C4-2B (cell line): ENCODE measurements at regions not wholly inside any gene's neighbourhood (a gene's known extent, or its start where the extent isn't known, plus 50 kb on each side); places are given as distances from the start of the nearest gene placed in this dataset.

Experiments
- ZFX ChIP-seq: fragments of 450-650 bp; IDR thresholded peaks from 2 replicates; pipeline ENCODE4 v1.6.1; 2017
- TF ChIP-seq, protein P1 (sequence below): fragments of 450-650 bp; conservative IDR thresholded peaks from 2 replicates; pipeline ENCODE4 v1.5.1; 2017; ENCODE audit warnings: mild to moderate bottlenecking

- TF ChIP-seq, protein P1, sequence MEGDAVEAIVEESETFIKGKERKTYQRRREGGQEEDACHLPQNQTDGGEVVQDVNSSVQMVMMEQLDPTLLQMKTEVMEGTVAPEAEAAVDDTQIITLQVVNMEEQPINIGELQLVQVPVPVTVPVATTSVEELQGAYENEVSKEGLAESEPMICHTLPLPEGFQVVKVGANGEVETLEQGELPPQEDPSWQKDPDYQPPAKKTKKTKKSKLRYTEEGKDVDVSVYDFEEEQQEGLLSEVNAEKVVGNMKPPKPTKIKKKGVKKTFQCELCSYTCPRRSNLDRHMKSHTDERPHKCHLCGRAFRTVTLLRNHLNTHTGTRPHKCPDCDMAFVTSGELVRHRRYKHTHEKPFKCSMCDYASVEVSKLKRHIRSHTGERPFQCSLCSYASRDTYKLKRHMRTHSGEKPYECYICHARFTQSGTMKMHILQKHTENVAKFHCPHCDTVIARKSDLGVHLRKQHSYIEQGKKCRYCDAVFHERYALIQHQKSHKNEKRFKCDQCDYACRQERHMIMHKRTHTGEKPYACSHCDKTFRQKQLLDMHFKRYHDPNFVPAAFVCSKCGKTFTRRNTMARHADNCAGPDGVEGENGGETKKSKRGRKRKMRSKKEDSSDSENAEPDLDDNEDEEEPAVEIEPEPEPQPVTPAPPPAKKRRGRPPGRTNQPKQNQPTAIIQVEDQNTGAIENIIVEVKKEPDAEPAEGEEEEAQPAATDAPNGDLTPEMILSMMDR, result no peak
- TF ChIP-seq ZFX, result no peak
These were observed 764.7 kb upstream of the KIF2B start for GRCh38 chr17:53058031-53058430.
